GM12878 (cell line): ENCODE measurements at regions not wholly inside any gene's neighbourhood (a gene's known extent, or its start where the extent isn't known, plus 50 kb on each side); places are given as distances from the start of the nearest gene placed in this dataset.

Experiments
- ATAC-seq: fragments of 200-7000 bp; cut with Tn5 transposase; 3 replicates; pipeline ENCODE4 v1.9.1; 2020; ENCODE audit warnings: mild to moderate bottlenecking, moderate library complexity
- BruUV-seq: library from RNA; stranded (reverse); fragments of 400-500 nt; replicated peaks from 2 replicates; lab custom pipeline; 2021; lab: Mats Ljungman, UMichigan
- CTCF ChIA-PET: fragments of 300-600 bp; sonication (Branson Sonifier 250); formaldehyde crosslinking; extraction: SDS; loops from one replicate; lab custom pipeline; 2021; ENCODE audit warnings: inconsistent platforms; lab: Yijun Ruan, JAX
- POLR2A ChIA-PET: fragments of 350-600 bp; formaldehyde crosslinking; extraction: SDS; loops from one replicate; lab custom pipeline; 2021; ENCODE audit warnings: inconsistent platforms; lab: Charles Lee
- RAD21 ChIA-PET: fragments of 300-600 bp; sonication (Branson Sonifier 250); formaldehyde crosslinking; loops from one replicate; lab custom pipeline; 2023; ENCODE audit warnings: antibody characterized with exemption; ENCODE audit not compliant: unreplicated experiment; lab: Charles Lee
- SMC1A ChIA-PET: fragments of 300-600 bp; sonication (Branson Sonifier 250); formaldehyde crosslinking; loops from one replicate; lab custom pipeline; 2023; ENCODE audit not compliant: unreplicated experiment, uncharacterized antibody; lab: Charles Lee
- DNase-seq: peaks from one replicate; pipeline ENCODE4 v3.0.0-alpha.2; 2011; ENCODE audit warnings: low read depth, low spot score
- FAIRE-seq: peaks from 3 replicates; lab custom pipeline; 2011; peaks lifted over from hg19 to GRCh38; lab: Jason Lieb, UNC
- H2AFZ ChIP-seq: 2 replicates; pipeline ENCODE4 v1.6.0; 2011; ENCODE audit warnings: low read depth, low read length, control low read depth; ENCODE audit not compliant: control insufficient read depth
- H3K27ac ChIP-seq: 2 replicates; pipeline ENCODE4 v1.5.1; 2011; ENCODE audit warnings: control low read depth; ENCODE audit not compliant: control insufficient read depth, insufficient read depth
- H3K27me3 ChIP-seq, 2 experiments: replicated peaks in 1 of 2; 2 replicates each; pipeline versions ENCODE4 v1.6.0 to v1.6.1; 2011; ENCODE audit warnings: low read length in 1 of 2; ENCODE audit not compliant: control insufficient read depth in 2 of 2, insufficient read depth in 2 of 2
- H3K36me3 ChIP-seq, 2 experiments: 2 replicates each; pipeline ENCODE4 v1.5.1; 2011; ENCODE audit warnings: low read length in 1 of 2; ENCODE audit not compliant: control insufficient read depth in 2 of 2, insufficient read depth in 2 of 2
- H3K4me1 ChIP-seq: 2 replicates; pipeline ENCODE4 v1.6.1; 2011; ENCODE audit warnings: mild to moderate bottlenecking, low read length, moderate library complexity, mixed read lengths; ENCODE audit not compliant: control insufficient read depth, insufficient read depth
- H3K4me2 ChIP-seq: 2 replicates; pipeline ENCODE4 v1.6.0; 2011; ENCODE audit warnings: control low read depth; ENCODE audit not compliant: control insufficient read depth, insufficient read depth
- H3K4me3 ChIP-seq: fragments of 200-600 bp; sonication (generic); 2 replicates; pipeline ENCODE4 v1.5.1; 2016
- H3K79me2 ChIP-seq: 2 replicates; pipeline ENCODE4 v1.6.0; 2011; ENCODE audit warnings: low read length; ENCODE audit not compliant: control insufficient read depth, insufficient read depth
- H3K9ac ChIP-seq: 2 replicates; pipeline ENCODE4 v1.8.0; 2011; ENCODE audit warnings: low read length, control low read depth, mixed read lengths; ENCODE audit not compliant: control insufficient read depth, insufficient read depth
- H3K9me3 ChIP-seq: replicated peaks from 3 replicates; pipeline ENCODE4 v1.5.1; 2011; ENCODE audit warnings: mild to moderate bottlenecking, low read length; ENCODE audit not compliant: control insufficient read depth, insufficient read depth
- H4K20me1 ChIP-seq: 2 replicates; pipeline ENCODE4 v1.6.0; 2011; ENCODE audit not compliant: control insufficient read depth, insufficient read depth
- BHLHE40 ChIP-seq, 2 experiments: fragments of 450-650 bp in 1 of 2; IDR thresholded peaks; 2 replicates each; pipeline ENCODE4 v1.6.1; 2011 to 2017; ENCODE audit warnings: low read depth in 2 of 2, borderline replicate concordance in 1 of 2, improper control_type of control experiment in 1 of 2, low read length in 1 of 2, mild to moderate bottlenecking in 1 of 2
- E2F4 ChIP-seq: IDR thresholded peaks from 2 replicates; pipeline ENCODE4 v1.6.1; 2012; ENCODE audit warnings: low read depth, low read length, improper control_type of control experiment
- ELK1 ChIP-seq: IDR thresholded peaks from 2 replicates; pipeline ENCODE4 v1.6.1; 2012; ENCODE audit warnings: low read depth, low read length, improper control_type of control experiment
- EP300 ChIP-seq, 2 experiments: fragments of 150-350 bp in 1 of 2; IDR thresholded peaks; 2 replicates each; pipeline ENCODE4 v1.6.1; 2011 to 2012; ENCODE audit warnings: low read depth in 2 of 2, low read length in 2 of 2, borderline replicate concordance in 1 of 2, improper control_type of control experiment in 1 of 2, inconsistent platforms in 1 of 2; ENCODE audit not compliant: control insufficient read depth in 1 of 2
- KDM1A ChIP-seq: fragments of 200-600 bp; sonication (generic); IDR thresholded peaks from 2 replicates; pipeline ENCODE4 v1.6.1; 2016; ENCODE audit warnings: borderline replicate concordance
- KLF5 ChIP-seq: fragments of 450-650 bp; IDR thresholded peaks from 2 replicates; pipeline ENCODE4 v1.6.1; 2014; ENCODE audit warnings: mild to moderate bottlenecking; ENCODE audit not compliant: partially characterized antibody
- NFIC ChIP-seq: IDR thresholded peaks from 2 replicates; pipeline ENCODE4 v1.6.1; 2012; ENCODE audit warnings: low read depth, mild to moderate bottlenecking, inconsistent platforms, low read length, moderate library complexity
- NR2C1 ChIP-seq: fragments of 450-650 bp; IDR thresholded peaks from 2 replicates; pipeline ENCODE4 v1.6.1; 2017; ENCODE audit warnings: antibody characterized with exemption, mild to moderate bottlenecking, moderate library complexity
- SMAD5 ChIP-seq: IDR thresholded peaks from 2 replicates; pipeline ENCODE4 v1.6.1; 2016; ENCODE audit warnings: antibody characterized with exemption, low read depth
- WGBS: methylation state at CpG from one replicate; pipeline ENCODE4 v1.1.6; 2016; ENCODE audit warnings: low lambda C conversion rate; ENCODE audit not compliant: insufficient replicate concordance, insufficient coverage; ENCODE audit errors: missing lambda C conversion rate; 5-methylcytosine and 5-hydroxymethylcytosine counted together
- in situ Hi-C: fragments of 300-500 bp; cut with MboI; formaldehyde crosslinking; loops from 9 replicates; pipeline ENCODE4 v1.14.3; 2018; ENCODE audit warnings: mixed read lengths
- intact Hi-C: fragments of 100-400 bp; cut with micrococcal nuclease; formaldehyde crosslinking; loops from one replicate; pipeline ENCODE4 v1.14.2; 2022; ENCODE audit not compliant: unreplicated experiment

GRCh38 chr6:76814496-76815458 lies 648.5 kb downstream of the HTR1B start:
- in situ Hi-C loops (no loop called here), intact Hi-C loops (no loop called here)
- Histone ChIP-seq H4K20me1 (no peaks in the 10 kb centered on the region), H3K27ac (no peak overlapping the region), H3K9me3 (no peaks in the 10 kb centered on the region), H2AFZ (no peak overlapping the region), H3K36me3 (no peaks in the 10 kb centered on the region), H3K4me1 (no peaks in the 10 kb centered on the region), H3K4me3 (no peak overlapping the region), H3K79me2 (no peaks in the 10 kb centered on the region), H3K4me2 (no peak overlapping the region), H3K27me3 (no peaks in the 10 kb centered on the region), H3K9ac (no peak overlapping the region)
- ChIA-PET RAD21 (no interaction called here), POLR2A (no interaction called here), CTCF (no interaction called here), SMC1A (interaction anchor here (0.8 to 0.9 kb wide), 2 partner anchors 12 to 642 kb away, joined by 3 read pairs; no protein-coding TSS in a partner anchor)
- FAIRE-seq (no peak), ATAC-seq (no peak), DNase-seq (no peak)
- TF ChIP-seq KDM1A (no peak), BHLHE40 (IDR thresholded peaks at IDR 0.05; ENCODE audit: borderline replicate concordance in 1 of 2, low read depth in 2 of 2, low read length in 1 of 2) (no peak), KLF5 (no peak)
- WGBS, result 1% methylated on average over 7 of the region's 7 CpGs
- BruUV-seq, result no TSS peak

GRCh38 chr6:76810286-76810685 lies 653.0 kb downstream of the HTR1B start:
- ChIA-PET RAD21 (no interaction called here), SMC1A (no interaction called here), CTCF (no interaction called here), POLR2A (no interaction called here)
- ATAC-seq (no peak), FAIRE-seq (no peak), DNase-seq (no peak)
- Histone ChIP-seq H3K9ac (no peak overlapping the region), H3K79me2 (no peaks in the 10 kb centered on the region), H3K9me3 (no peaks in the 10 kb centered on the region), H3K27ac (no peak overlapping the region), H3K27me3 (no peaks in the 10 kb centered on the region), H3K4me1 (no peaks in the 10 kb centered on the region), H3K36me3 (no peaks in the 10 kb centered on the region), H2AFZ (no peak overlapping the region), H3K4me2 (no peak overlapping the region), H4K20me1 (no peaks in the 10 kb centered on the region), H3K4me3 (no peak overlapping the region)
- 61% methylated on average over 12 of the region's 13 CpGs for WGBS
- in situ Hi-C loops (no loop called here), intact Hi-C loops (no loop called here)
- TF ChIP-seq E2F4 (no peak), SMAD5 (no peak), NR2C1 (no peak), BHLHE40 (IDR thresholded peaks at IDR 0.05; ENCODE audit: borderline replicate concordance in 1 of 2, low read depth in 2 of 2, low read length in 1 of 2) (no peak), ELK1 (no peak), NFIC (no peak), EP300 (IDR thresholded peaks at IDR 0.05; ENCODE audit: borderline replicate concordance in 1 of 2, control insufficient read depth in 1 of 2, low read depth in 2 of 2, low read length in 2 of 2) (no peak)
- BruUV-seq, result no TSS peak
